Endothelial cell (in vitro differentiated cells): ENCODE measurements at regions not wholly inside any gene's neighbourhood (a gene's known extent, or its start where the extent isn't known, plus 50 kb on each side); places are given as distances from the start of the nearest gene placed in this dataset.
"Not testable (repeated sequence)": the region's sequence is repeated elsewhere in the genome, so short reads cannot be mapped to it uniquely, and the experiment has no call there.

ENCODE experiments used
- DNase-seq: peaks from one replicate; pipeline ENCODE4 v3.0.0; 2021; ENCODE audit warnings: low spot score
- H3K27ac Mint-ChIP-seq: one replicate; pipeline ENCODE4 v1.8.0; 2021; ENCODE audit warnings: mixed read lengths, inconsistent platforms; ENCODE audit not compliant: unreplicated experiment
- H3K27me3 Mint-ChIP-seq: one replicate; pipeline ENCODE4 v1.8.0; 2021; ENCODE audit warnings: mild to moderate bottlenecking, moderate library complexity, mixed read lengths, inconsistent platforms; ENCODE audit not compliant: unreplicated experiment
- H3K36me3 Mint-ChIP-seq: one replicate; pipeline ENCODE4 v1.8.0; 2021; ENCODE audit warnings: mild to moderate bottlenecking, low read depth, mixed read lengths, inconsistent platforms; ENCODE audit not compliant: unreplicated experiment
- H3K4me1 Mint-ChIP-seq: one replicate; pipeline ENCODE4 v1.8.0; 2021; ENCODE audit warnings: mild to moderate bottlenecking, mixed read lengths, inconsistent platforms; ENCODE audit not compliant: unreplicated experiment
- H3K4me3 Mint-ChIP-seq: one replicate; pipeline ENCODE4 v1.8.0; 2021; ENCODE audit warnings: mild to moderate bottlenecking, mixed read lengths, inconsistent platforms; ENCODE audit not compliant: unreplicated experiment
- H3K9me3 Mint-ChIP-seq: one replicate; pipeline ENCODE4 v1.8.0; 2021; ENCODE audit warnings: mixed read lengths, inconsistent platforms; ENCODE audit not compliant: unreplicated experiment
- CTCF ChIP-seq: fragments of 200-600 bp; sonication (generic); IDR thresholded peaks from one replicate; pipeline ENCODE4 v1.5.0; 2021; ENCODE audit warnings: antibody characterized with exemption; ENCODE audit not compliant: unreplicated experiment

GRCh38 chr3:86379280-86379679, 611.7 kb downstream of the VGLL3 start:
- no peaks in the 10 kb centered on the region for H3K27me3 Mint-ChIP-seq
- H3K27ac Mint-ChIP-seq: no peak overlapping the region
- H3K9me3 Mint-ChIP-seq: no peaks in the 10 kb centered on the region
- no peaks in the 10 kb centered on the region for H3K36me3 Mint-ChIP-seq
- DNase-seq: no peak
- TF ChIP-seq CTCF: no peak
- no peaks in the 10 kb centered on the region for H3K4me1 Mint-ChIP-seq
- no peak overlapping the region for H3K4me3 Mint-ChIP-seq

- no peaks in the 10 kb centered on the region for H3K27me3 Mint-ChIP-seq
- H3K4me1 Mint-ChIP-seq: no peaks in the 10 kb centered on the region
- no peak overlapping the region for H3K4me3 Mint-ChIP-seq
- no peaks in the 10 kb centered on the region for H3K9me3 Mint-ChIP-seq
- no peak for TF ChIP-seq CTCF
- no peak for DNase-seq
- no peak overlapping the region for H3K27ac Mint-ChIP-seq
- no peaks in the 10 kb centered on the region for H3K36me3 Mint-ChIP-seq
Measured at GRCh38 chr3:86378829-86379228, 612.1 kb downstream of the VGLL3 start.

GRCh38 chr3:86335566-86335965, 655.4 kb downstream of the VGLL3 start:
- not testable (repeated sequence) for H3K36me3 Mint-ChIP-seq, H3K9me3 Mint-ChIP-seq, H3K27ac Mint-ChIP-seq, H3K4me3 Mint-ChIP-seq, H3K4me1 Mint-ChIP-seq, DNase-seq, H3K27me3 Mint-ChIP-seq

- Mint-ChIP-seq H3K4me3 (no peak overlapping the region), H3K4me1 (no peaks in the 10 kb centered on the region), H3K27me3 (no peaks in the 10 kb centered on the region), H3K27ac (no peak overlapping the region), H3K9me3 (no peaks in the 10 kb centered on the region), H3K36me3 (no peaks in the 10 kb centered on the region)
- TF ChIP-seq CTCF: no peak
- DNase-seq: no peak
Measured at GRCh38 chr3:86333636-86334035, 657.3 kb downstream of the VGLL3 start.

- no peaks in the 10 kb centered on the region for H3K27me3 Mint-ChIP-seq
- no peak overlapping the region for H3K4me3 Mint-ChIP-seq
- H3K9me3 Mint-ChIP-seq: no peaks in the 10 kb centered on the region
- TF ChIP-seq CTCF: no peak
- no peaks in the 10 kb centered on the region for H3K36me3 Mint-ChIP-seq
- H3K4me1 Mint-ChIP-seq: no peaks in the 10 kb centered on the region
- DNase-seq: no peak
- no peak overlapping the region for H3K27ac Mint-ChIP-seq
Measured at GRCh38 chr3:86303935-86304334, 687.0 kb downstream of the VGLL3 start.
